Neural progenitor cell (in vitro differentiated cells): ENCODE measurements at regions not wholly inside any gene's neighbourhood (a gene's known extent, or its start where the extent isn't known, plus 50 kb on each side); places are given as distances from the start of the nearest gene placed in this dataset.

Experiments used
- DNase-seq: peaks from one replicate; pipeline ENCODE4 v3.0.0-alpha.2; 2016; ENCODE audit warnings: low spot score
- H2AFZ ChIP-seq: fragments of 200-600 bp; sonication (generic); replicated peaks from 2 replicates; pipeline ENCODE4 v1.6.1; 2016; ENCODE audit warnings: antibody characterized with exemption
- H3F3A ChIP-seq: fragments of 200-600 bp; sonication (generic); 2 replicates; pipeline ENCODE4 v1.6.1; 2016; ENCODE audit warnings: antibody characterized with exemption, low read depth
- H3K27ac ChIP-seq: fragments of 200-600 bp; sonication (generic); 2 replicates; pipeline ENCODE4 v1.5.1; 2016; ENCODE audit warnings: mild to moderate bottlenecking
- H3K27me3 ChIP-seq: fragments of 200-600 bp; sonication (generic); 2 replicates; pipeline ENCODE4 v1.6.1; 2016; ENCODE audit warnings: mild to moderate bottlenecking, moderate library complexity
- H3K36me3 ChIP-seq: fragments of 200-600 bp; sonication (generic); 2 replicates; pipeline ENCODE4 v1.5.1; 2016
- H3K4me1 ChIP-seq: fragments of 200-600 bp; sonication (generic); 2 replicates; pipeline ENCODE4 v1.6.1; 2016; ENCODE audit warnings: mixed run types
- H3K4me2 ChIP-seq: fragments of 200-600 bp; sonication (generic); 2 replicates; pipeline ENCODE4 v1.6.1; 2016
- H3K4me3 ChIP-seq: fragments of 200-600 bp; sonication (generic); 2 replicates; pipeline ENCODE4 v1.5.1; 2016
- H3K79me2 ChIP-seq: fragments of 200-600 bp; sonication (generic); 2 replicates; pipeline ENCODE4 v1.6.1; 2016; ENCODE audit warnings: low read depth
- H3K9ac ChIP-seq: fragments of 200-600 bp; sonication (generic); 2 replicates; pipeline ENCODE4 v1.6.1; 2016
- H3K9me3 ChIP-seq: fragments of 200-600 bp; sonication (generic); 2 replicates; pipeline ENCODE4 v1.5.1; 2016; ENCODE audit warnings: low read depth
- H4K20me1 ChIP-seq: fragments of 200-600 bp; sonication (generic); 2 replicates; pipeline ENCODE4 v1.6.1; 2016; ENCODE audit warnings: low read depth
- H3K27ac Mint-ChIP-seq: 3 replicates; pipeline ENCODE4 v1.8.0; 2021; ENCODE audit warnings: mixed read lengths
- H3K27me3 Mint-ChIP-seq: 2 replicates; pipeline ENCODE4 v1.8.0; 2022; ENCODE audit warnings: low read depth, mild to moderate bottlenecking, inconsistent platforms, moderate library complexity, mixed read lengths; ENCODE audit not compliant: insufficient read depth
- H3K36me3 Mint-ChIP-seq: 3 replicates; pipeline ENCODE4 v1.8.0; 2021; ENCODE audit warnings: mixed read lengths
- H3K4me1 Mint-ChIP-seq: 3 replicates; pipeline ENCODE4 v1.8.0; 2021; ENCODE audit warnings: mixed read lengths
- H3K4me3 Mint-ChIP-seq: 3 replicates; pipeline ENCODE4 v1.8.0; 2021; ENCODE audit warnings: mild to moderate bottlenecking, moderate library complexity, mixed read lengths
- H3K9me3 Mint-ChIP-seq: 3 replicates; pipeline ENCODE4 v1.8.0; 2020; ENCODE audit warnings: mixed read lengths
- CTCF ChIP-seq: fragments of 200-600 bp; sonication (generic); IDR thresholded peaks from 2 replicates; pipeline ENCODE4 v1.5.1; 2017; ENCODE audit warnings: antibody characterized with exemption, mild to moderate bottlenecking
- EZH2 ChIP-seq: fragments of 200-600 bp; sonication (generic); IDR thresholded peaks from 2 replicates; pipeline ENCODE4 v1.6.1; 2017; ENCODE audit warnings: antibody characterized with exemption, mild to moderate bottlenecking, moderate library complexity
- EZH2phosphoT487 ChIP-seq: fragments of 200-600 bp; sonication (generic); IDR thresholded peaks from 2 replicates; pipeline ENCODE4 v1.6.1; 2017; ENCODE audit warnings: antibody characterized with exemption

- no peaks in the 10 kb centered on the region for H3K4me1 ChIP-seq
- H3K4me2 ChIP-seq: no peak overlapping the region
- no peaks in the 10 kb centered on the region for H3K36me3 ChIP-seq
- H3K79me2 ChIP-seq: no peaks in the 10 kb centered on the region
- H2AFZ ChIP-seq: no peak overlapping the region
- no peak overlapping the region for H3K27ac ChIP-seq
- Mint-ChIP-seq H3K9me3 (peaks cover 1% of the 10 kb centered on the region), H3K27ac (no peak overlapping the region), H3K4me1 (no peaks in the 10 kb centered on the region), H3K36me3 (no peaks in the 10 kb centered on the region), H3K27me3 (peaks cover 2% of the 10 kb centered on the region), H3K4me3 (no peak overlapping the region)
- H3F3A ChIP-seq: no peaks in the 10 kb centered on the region
- H3K4me3 ChIP-seq: no peak overlapping the region
- H3K27me3 ChIP-seq: no peaks in the 10 kb centered on the region
- DNase-seq: no peak
- TF ChIP-seq CTCF (no peak), EZH2 (no peak), EZH2phosphoT487 (no peak)
- no peaks in the 10 kb centered on the region for H3K9me3 ChIP-seq
- H4K20me1 ChIP-seq: no peaks in the 10 kb centered on the region
- H3K9ac ChIP-seq: no peak overlapping the region
Observed at GRCh38 chr10:36662571-36662970, 462.8 kb upstream of the ANKRD30A start.

- no peak for DNase-seq
- no peaks in the 10 kb centered on the region for H3K27me3 ChIP-seq
- Mint-ChIP-seq H3K4me3 (no peak overlapping the region), H3K4me1 (no peaks in the 10 kb centered on the region), H3K27ac (no peak overlapping the region), H3K36me3 (no peaks in the 10 kb centered on the region), H3K27me3 (no peaks in the 10 kb centered on the region), H3K9me3 (peaks cover 2% of the 10 kb centered on the region)
- H3K27ac ChIP-seq: no peak overlapping the region
- H3F3A ChIP-seq: no peaks in the 10 kb centered on the region
- TF ChIP-seq EZH2 (no peak), CTCF (no peak), EZH2phosphoT487 (no peak)
- H3K4me1 ChIP-seq: no peaks in the 10 kb centered on the region
- no peak overlapping the region for H3K4me3 ChIP-seq
- H3K4me2 ChIP-seq: no peak overlapping the region
- no peaks in the 10 kb centered on the region for H3K79me2 ChIP-seq
- no peaks in the 10 kb centered on the region for H3K9me3 ChIP-seq
- H3K36me3 ChIP-seq: no peaks in the 10 kb centered on the region
- no peak overlapping the region for H3K9ac ChIP-seq
- H4K20me1 ChIP-seq: no peaks in the 10 kb centered on the region
- H2AFZ ChIP-seq: no peak overlapping the region
Observed at GRCh38 chr10:36650274-36650673, 475.1 kb upstream of the ANKRD30A start.

- peak overlapping the region; percentile 67 for H2AFZ ChIP-seq
- no peak overlapping the region for H3K4me3 Mint-ChIP-seq
- H3K4me1 ChIP-seq: no peaks in the 10 kb centered on the region
- H3K4me1 Mint-ChIP-seq: no peaks in the 10 kb centered on the region
- peaks cover 2% of the 10 kb centered on the region for H3K9me3 Mint-ChIP-seq
- no peaks in the 10 kb centered on the region for H4K20me1 ChIP-seq
- H3K9ac ChIP-seq: no peak overlapping the region
- no peak for TF ChIP-seq EZH2phosphoT487
- TF ChIP-seq CTCF: no peak
- TF ChIP-seq EZH2: no peak
- no peaks in the 10 kb centered on the region for H3K9me3 ChIP-seq
- H3K4me2 ChIP-seq: no peak overlapping the region
- no peak for DNase-seq
- H3K27me3 ChIP-seq: no peaks in the 10 kb centered on the region
- H3K36me3 ChIP-seq: no peaks in the 10 kb centered on the region
- H3K4me3 ChIP-seq: no peak overlapping the region
- H3K27ac Mint-ChIP-seq: no peak overlapping the region
- no peak overlapping the region for H3K27ac ChIP-seq
- no peaks in the 10 kb centered on the region for H3K27me3 Mint-ChIP-seq
- H3F3A ChIP-seq: no peaks in the 10 kb centered on the region
- no peaks in the 10 kb centered on the region for H3K79me2 ChIP-seq
- H3K36me3 Mint-ChIP-seq: no peaks in the 10 kb centered on the region
Observed at GRCh38 chr10:36647540-36647939, 477.9 kb upstream of the ANKRD30A start.

- TF ChIP-seq CTCF: no peak
- no peak for TF ChIP-seq EZH2
- TF ChIP-seq EZH2phosphoT487: no peak
- no peaks in the 10 kb centered on the region for H3K36me3 Mint-ChIP-seq
- Histone ChIP-seq H3K79me2 (no peaks in the 10 kb centered on the region), H3K27ac (no peak overlapping the region), H3K4me1 (no peaks in the 10 kb centered on the region), H4K20me1 (no peaks in the 10 kb centered on the region), H2AFZ (no peak overlapping the region), H3K9ac (no peak overlapping the region), H3K27me3 (no peaks in the 10 kb centered on the region), H3K4me3 (no peak overlapping the region), H3K36me3 (no peaks in the 10 kb centered on the region), H3K9me3 (no peaks in the 10 kb centered on the region), H3F3A (no peaks in the 10 kb centered on the region), H3K4me2 (no peak overlapping the region)
- no peak for DNase-seq
- H3K4me1 Mint-ChIP-seq: no peaks in the 10 kb centered on the region
- H3K9me3 Mint-ChIP-seq: no peaks in the 10 kb centered on the region
- no peak overlapping the region for H3K27ac Mint-ChIP-seq
- no peaks in the 10 kb centered on the region for H3K27me3 Mint-ChIP-seq
- no peak overlapping the region for H3K4me3 Mint-ChIP-seq
Observed at GRCh38 chr10:36640626-36641025, 484.8 kb upstream of the ANKRD30A start.
